ENCODE measurements at regions not wholly inside any gene's neighbourhood (a gene's known extent, or its start where the extent isn't known, plus 50 kb on each side); places are given as distances from the start of the nearest gene placed in this dataset.

DNA sequence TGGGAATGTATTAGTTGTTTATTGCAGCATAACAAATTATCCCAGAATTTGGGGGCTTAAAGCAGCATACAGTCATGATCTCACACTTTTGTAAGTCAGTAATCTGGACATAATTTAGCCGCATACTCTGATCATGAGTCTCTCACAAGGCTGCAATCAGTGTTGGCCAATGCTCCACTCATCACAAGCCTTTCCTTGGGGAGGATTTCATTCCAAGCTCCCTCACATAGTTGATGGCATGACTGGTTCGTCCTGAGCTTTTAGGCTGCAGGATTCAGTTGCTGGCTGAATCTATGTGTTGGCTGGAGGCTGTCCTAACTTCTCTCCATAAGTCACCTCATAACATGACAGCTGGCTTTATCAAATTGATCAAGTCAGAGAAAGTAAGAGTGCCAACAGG, 1568.6 kb upstream of the PCDH7 start:
- DNase-seq: peak; percentile 22

GRCh38 chr4:29153642-29154041, 1566.5 kb upstream of the PCDH7 start:
- no peak for DNase-seq

DNA sequence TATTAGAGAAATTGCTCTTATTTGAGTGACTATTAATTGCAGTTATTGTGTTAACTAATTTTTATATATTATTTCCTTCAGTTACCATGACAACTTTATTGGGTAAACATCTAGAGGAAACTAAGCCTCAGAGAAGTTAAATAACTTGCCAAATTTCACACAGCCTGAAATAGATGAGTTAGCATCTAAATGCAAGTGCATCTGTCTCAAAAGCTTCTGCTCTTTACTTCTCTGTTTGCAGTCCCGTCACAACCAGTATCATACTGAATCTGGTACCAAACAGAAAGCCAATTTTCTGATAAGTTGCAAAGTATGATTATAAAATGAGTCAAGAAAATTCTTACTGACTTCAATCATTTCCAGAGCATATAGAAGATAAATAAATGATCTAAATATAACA, 1544.9 kb upstream of the PCDH7 start:
- no peak for DNase-seq

GRCh38 chr4:29199025-29199424, 1521.1 kb upstream of the PCDH7 start:
- no peak for DNase-seq

GRCh38 chr4:29199485-29199884, 1520.7 kb upstream of the PCDH7 start:
- no peak for DNase-seq

DNA sequence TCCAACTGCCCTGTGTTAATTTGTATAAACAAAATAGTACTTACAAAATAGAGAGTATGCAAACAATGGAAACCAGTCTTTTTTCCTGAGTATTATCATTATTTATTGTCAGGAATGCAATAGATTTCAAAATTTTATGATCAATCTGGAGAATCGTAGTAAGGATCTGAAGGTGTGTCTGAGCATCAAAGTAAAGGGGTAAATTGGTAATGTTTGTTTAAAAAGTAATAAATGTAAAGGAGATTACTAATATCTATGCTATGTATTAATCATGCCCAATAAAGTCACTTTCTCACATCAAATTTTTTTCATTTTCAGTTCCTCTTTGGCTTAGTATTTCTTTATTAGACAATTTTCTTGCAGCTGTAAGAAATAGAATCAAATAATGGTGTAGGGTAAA, 1507.1 kb upstream of the PCDH7 start:
- no peak for DNase-seq

DNA sequence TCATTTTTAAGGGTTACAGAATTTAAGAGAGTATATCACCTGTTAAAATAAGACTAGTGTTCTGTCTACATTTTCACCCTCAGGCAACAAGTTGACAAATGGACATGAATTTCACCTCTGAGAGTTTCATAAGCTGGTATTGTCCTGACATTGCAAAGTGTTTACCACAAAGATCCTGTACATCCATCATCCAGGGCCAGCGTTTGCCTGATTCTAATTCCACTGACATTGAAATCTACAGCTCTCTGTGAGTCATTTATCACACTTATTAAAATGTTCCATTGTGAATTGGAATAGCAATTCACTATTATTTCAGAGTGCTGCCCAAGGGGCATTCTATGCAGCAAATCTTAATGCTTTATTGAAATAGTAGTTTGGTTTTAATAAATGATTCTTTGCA, 1499.4 kb upstream of the PCDH7 start:
- no peak for DNase-seq

GRCh38 chr4:29224911-29225310, 1495.3 kb upstream of the PCDH7 start:
- no peak for DNase-seq

DNA sequence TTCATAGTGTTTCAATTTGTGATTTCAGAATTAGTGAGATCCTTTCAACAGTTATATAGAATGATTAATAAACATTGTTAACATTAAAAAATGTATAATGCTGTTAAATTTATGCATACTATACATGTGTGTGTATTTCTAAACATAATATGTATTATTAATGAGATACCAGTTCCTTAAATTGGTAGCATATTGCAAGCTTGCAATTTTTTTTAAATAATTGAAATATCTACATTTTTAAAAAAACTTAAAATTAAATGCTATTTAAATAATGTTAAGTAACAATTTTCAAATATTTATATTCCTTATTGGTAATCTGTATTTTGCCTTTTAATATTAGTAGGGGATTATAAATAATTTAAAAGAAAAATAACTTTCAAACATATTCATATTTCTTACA, 1479.5 kb upstream of the PCDH7 start:
- DNase-seq: no peak

- no peak for DNase-seq
These were observed 1477.1 kb upstream of the PCDH7 start for GRCh38 chr4:29243054-29243453.

DNA sequence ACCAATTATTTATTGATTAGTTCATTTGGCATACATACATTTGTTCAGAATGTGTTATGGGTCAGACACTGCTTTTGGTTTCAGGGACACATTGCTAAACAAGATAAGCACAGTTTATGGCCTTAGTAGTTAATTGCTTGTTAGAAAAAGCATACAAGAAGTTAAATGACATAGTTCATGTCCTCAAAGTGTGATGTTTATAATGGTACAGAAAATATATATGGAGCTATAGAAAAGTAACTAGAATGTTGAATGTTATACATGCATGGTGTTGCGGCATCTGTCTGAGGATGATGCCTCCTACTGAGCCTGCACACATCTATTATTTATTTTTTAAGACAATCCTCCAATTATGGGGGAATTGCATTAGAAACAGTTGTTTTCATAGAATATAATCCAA, 1476.3 kb upstream of the PCDH7 start:
- no peak for DNase-seq

GRCh38 chr4:29259556-29259955, 1460.6 kb upstream of the PCDH7 start:
- no peak for DNase-seq

- peak; percentile 6 for DNase-seq
These were observed 1457.2 kb upstream of the PCDH7 start for GRCh38 chr4:29262986-29263385.

DNA sequence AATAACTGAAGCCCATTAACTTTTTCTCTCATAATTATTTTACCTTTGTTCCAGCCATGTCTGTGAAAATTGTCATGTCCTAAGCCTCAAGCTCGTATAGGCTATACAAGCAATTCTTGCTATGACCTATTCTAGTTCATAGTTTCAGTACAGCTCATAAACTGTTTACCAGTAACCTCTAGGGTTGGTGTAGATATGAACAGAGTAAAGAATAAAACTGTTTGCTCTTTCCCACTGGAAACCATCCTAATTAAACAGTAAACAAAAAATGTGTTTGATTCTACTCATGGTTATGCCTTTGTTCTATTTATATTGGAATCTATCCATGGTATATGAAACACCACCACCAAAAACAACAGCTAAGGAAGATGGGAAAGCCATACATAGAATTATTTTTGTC, 1444.0 kb upstream of the PCDH7 start:
- DNase-seq: no peak

DNA sequence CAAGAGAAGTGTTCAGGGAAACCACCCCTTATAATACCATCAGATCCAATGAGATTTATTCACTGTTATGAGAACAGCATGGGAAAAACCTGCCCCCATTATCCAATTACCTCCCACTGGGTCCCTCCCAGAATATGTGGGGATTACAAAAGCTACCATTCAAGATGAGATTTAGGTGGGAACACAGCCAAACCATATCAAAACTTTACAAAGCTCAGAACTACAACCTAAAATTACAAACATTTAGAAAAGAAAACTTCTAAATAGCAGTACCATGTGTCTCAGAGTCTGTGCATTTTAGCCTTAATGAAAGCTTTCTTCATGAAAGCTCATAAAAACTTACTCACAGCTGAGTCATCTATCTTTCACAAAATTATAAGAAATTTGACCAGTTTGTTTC, 1442.8 kb upstream of the PCDH7 start:
- DNase-seq: peak; percentile 32

- peak; percentile 57 for DNase-seq
These were observed 1441.6 kb upstream of the PCDH7 start for GRCh38 chr4:29278585-29278984.

GRCh38 chr4:29289118-29289517, 1431.1 kb upstream of the PCDH7 start:
- no peak for DNase-seq

- DNase-seq: no peak
These were observed 1424.9 kb upstream of the PCDH7 start for GRCh38 chr4:29295280-29295679.

DNA sequence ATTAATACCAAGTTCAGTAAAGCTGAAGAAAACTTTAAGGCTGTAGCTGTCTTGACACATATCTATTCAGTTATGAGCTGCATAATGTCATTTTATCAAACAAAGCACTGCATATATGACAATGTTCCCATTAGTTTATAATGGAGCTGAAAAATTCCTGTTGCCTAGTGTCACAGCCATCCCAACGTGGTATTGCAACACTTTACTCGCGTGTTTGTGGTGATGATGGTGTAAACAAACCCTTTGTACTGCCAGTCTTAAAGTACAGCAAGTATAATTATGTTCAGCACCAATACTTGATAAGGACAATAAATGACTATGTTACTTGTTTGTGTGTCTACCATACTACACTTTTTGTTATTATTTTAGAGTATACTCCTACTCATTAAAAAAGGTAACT, 1415.6 kb upstream of the PCDH7 start:
- DNase-seq: no peak

GRCh38 chr4:29307256-29307655, 1412.9 kb upstream of the PCDH7 start:
- no peak for DNase-seq

DNA sequence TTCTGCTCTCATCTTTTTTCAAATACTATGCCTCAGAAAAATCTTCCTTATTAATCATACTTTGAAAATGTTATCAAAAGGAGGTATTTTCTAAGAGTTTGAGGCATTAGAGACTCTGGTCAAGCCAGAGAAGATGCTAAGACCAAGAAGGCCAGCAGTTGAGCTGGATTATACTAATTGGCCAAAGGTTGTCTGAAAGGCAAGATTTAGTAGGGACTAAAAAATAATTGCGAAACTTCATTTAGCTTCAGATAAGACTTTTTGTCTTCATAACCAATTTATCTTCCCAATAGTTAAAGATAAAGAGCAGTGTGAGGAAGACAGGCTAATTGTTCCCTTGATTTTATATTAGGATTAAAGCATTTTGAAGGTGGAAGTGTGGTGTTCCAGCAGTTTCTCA, 1412.4 kb upstream of the PCDH7 start:
- no peak for DNase-seq

DNA sequence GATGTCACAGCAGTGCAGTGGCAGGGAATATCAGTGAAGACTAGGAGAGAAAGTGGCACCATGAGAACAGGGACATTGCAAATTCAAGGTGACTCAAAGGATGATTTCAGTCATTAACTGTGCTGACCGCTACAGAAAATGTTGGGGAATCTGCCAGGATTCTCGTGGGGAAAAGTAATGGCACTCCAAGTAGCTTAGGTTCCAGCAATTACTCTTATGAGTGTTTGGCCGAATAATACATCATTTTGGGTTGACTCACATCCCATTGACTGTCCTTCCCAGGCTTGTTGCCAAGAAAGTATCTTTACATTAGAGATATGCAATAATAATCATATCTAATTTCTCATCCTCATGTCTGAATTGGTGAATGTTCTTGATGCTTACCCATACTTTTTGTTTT, 1411.1 kb upstream of the PCDH7 start:
- DNase-seq: peak; percentile 64

- DNase-seq: peak; percentile 3
These were observed 1409.9 kb upstream of the PCDH7 start for GRCh38 chr4:29310252-29310651.

DNA sequence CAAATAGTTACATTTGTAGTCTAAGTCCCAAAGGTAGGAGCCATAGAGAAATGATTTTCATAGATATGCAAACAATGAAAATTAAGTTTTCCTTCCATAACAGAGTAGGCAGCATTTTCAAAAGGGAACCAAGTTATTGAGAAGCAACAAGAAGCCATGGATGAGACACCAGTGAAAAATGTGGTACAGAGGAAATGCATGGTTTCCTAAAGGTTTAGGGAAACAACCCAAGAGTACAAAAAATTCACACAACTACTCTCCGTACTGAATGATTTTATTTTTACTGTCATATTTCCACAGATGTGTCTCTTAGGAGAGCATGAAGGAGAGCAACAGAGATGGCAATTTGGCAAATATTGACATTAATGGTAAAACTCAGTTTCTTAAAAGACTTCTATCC, 1408.9 kb upstream of the PCDH7 start:
- DNase-seq: peak; percentile 16

DNA sequence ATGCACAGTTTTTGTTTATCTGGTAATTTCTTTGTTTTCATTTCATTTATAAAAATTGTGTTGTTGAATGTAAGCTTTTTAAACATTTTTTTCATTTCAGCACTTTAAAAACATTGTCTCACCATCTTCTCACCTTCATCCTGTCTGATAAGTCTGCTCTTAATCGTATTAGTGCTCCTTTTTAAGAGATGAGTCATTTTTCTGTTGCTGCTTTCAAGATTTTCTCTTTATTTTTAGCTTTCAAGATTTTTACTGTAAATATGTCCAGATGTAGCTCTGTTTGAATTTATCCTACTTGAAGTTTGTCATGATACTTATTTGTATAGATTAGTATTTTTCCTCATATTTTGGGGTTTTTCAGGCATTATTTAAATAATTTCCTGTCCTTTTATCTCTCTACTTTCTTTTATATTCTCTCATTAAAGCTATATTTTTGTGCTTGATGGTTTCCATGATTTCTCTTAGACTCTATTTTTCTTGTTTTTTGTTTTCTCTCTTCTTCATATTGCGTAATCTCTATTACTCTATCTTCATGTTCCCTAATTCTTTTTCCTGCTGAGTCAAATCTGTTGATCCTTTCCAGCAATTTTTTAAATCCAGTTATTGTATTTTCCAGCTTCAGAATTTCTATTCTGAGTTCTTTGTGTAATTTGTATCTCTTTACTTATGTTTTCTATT, 1400.4 kb upstream of the PCDH7 start:
- no peak for DNase-seq
